ENCODE measurements at regions not wholly inside any gene's neighbourhood (a gene's known extent, or its start where the extent isn't known, plus 50 kb on each side); places are given as distances from the start of the nearest gene placed in this dataset.
"Not testable (repeated sequence)": the region's sequence is repeated elsewhere in the genome, so short reads cannot be mapped to it uniquely, and the experiment has no call there.

GRCh38 chr1:199914546-199914945 lies 113.0 kb upstream of the NR5A2 start:
- no peaks in the 10 kb centered on the region for H3K9me3 Mint-ChIP-seq (ENCODE audit: low read depth)
- no peak overlapping the region for H3K4me3 Mint-ChIP-seq (ENCODE audit: low read depth)
- TF ChIP-seq CTCF (IDR thresholded peaks at IDR 0.05; ENCODE audit: unreplicated experiment), result no peak
- no peak overlapping the region for H3K27ac Mint-ChIP-seq
- DNase-seq (ENCODE audit: low spot score, unreplicated experiment), result no peak
- no peaks in the 10 kb centered on the region for H3K36me3 Mint-ChIP-seq (ENCODE audit: insufficient read depth)
- H3K4me1 Mint-ChIP-seq (ENCODE audit: low read depth), result peaks cover 10% of the 10 kb centered on the region
- no peaks in the 10 kb centered on the region for H3K27me3 Mint-ChIP-seq

- TF ChIP-seq CTCF (IDR thresholded peaks at IDR 0.05; ENCODE audit: unreplicated experiment), result no peak
- Mint-ChIP-seq H3K9me3 (ENCODE audit: low read depth) (peaks cover 20% of the 10 kb centered on the region), H3K36me3 (ENCODE audit: insufficient read depth) (peaks cover 2% of the 10 kb centered on the region), H3K4me1 (ENCODE audit: low read depth) (peaks cover 10% of the 10 kb centered on the region), H3K4me3 (ENCODE audit: low read depth) (no peak overlapping the region), H3K27me3 (no peaks in the 10 kb centered on the region), H3K27ac (peak overlapping the region; percentile 45)
- no peak for DNase-seq (ENCODE audit: low spot score, unreplicated experiment)
These were observed 109.2 kb upstream of the NR5A2 start for GRCh38 chr1:199918196-199918769.

- H3K27me3 Mint-ChIP-seq, result no peaks in the 10 kb centered on the region
- TF ChIP-seq CTCF (IDR thresholded peaks at IDR 0.05; ENCODE audit: unreplicated experiment), result no peak
- H3K9me3 Mint-ChIP-seq (ENCODE audit: low read depth), result peaks cover 20% of the 10 kb centered on the region
- no peak for DNase-seq (ENCODE audit: low spot score, unreplicated experiment)
- H3K27ac Mint-ChIP-seq, result no peak overlapping the region
- H3K36me3 Mint-ChIP-seq (ENCODE audit: insufficient read depth), result peaks cover 2% of the 10 kb centered on the region
- H3K4me3 Mint-ChIP-seq (ENCODE audit: low read depth), result no peak overlapping the region
- peaks cover 10% of the 10 kb centered on the region for H3K4me1 Mint-ChIP-seq (ENCODE audit: low read depth)
These were observed 106.9 kb upstream of the NR5A2 start for GRCh38 chr1:199920635-199921034.

- Mint-ChIP-seq H3K27me3 (no peaks in the 10 kb centered on the region), H3K9me3 (ENCODE audit: low read depth) (no peaks in the 10 kb centered on the region), H3K4me3 (ENCODE audit: low read depth) (no peak overlapping the region), H3K4me1 (ENCODE audit: low read depth) (no peaks in the 10 kb centered on the region), H3K27ac (no peak overlapping the region), H3K36me3 (ENCODE audit: insufficient read depth) (no peaks in the 10 kb centered on the region)
- no peak for DNase-seq (ENCODE audit: low spot score, unreplicated experiment)
- TF ChIP-seq CTCF (IDR thresholded peaks at IDR 0.05; ENCODE audit: unreplicated experiment), result no peak
These were observed 98.0 kb upstream of the NR5A2 start for GRCh38 chr1:199929556-199929955.

- H3K4me1 Mint-ChIP-seq (ENCODE audit: low read depth); H3K36me3 Mint-ChIP-seq (ENCODE audit: insufficient read depth); H3K4me3 Mint-ChIP-seq (ENCODE audit: low read depth); H3K9me3 Mint-ChIP-seq (ENCODE audit: low read depth); H3K27ac Mint-ChIP-seq; DNase-seq (ENCODE audit: low spot score, unreplicated experiment); H3K27me3 Mint-ChIP-seq: not testable (repeated sequence)
These were observed 97.4 kb upstream of the NR5A2 start for GRCh38 chr1:199930067-199930466.

- Mint-ChIP-seq H3K27me3 (no peaks in the 10 kb centered on the region), H3K36me3 (ENCODE audit: insufficient read depth) (no peaks in the 10 kb centered on the region), H3K9me3 (ENCODE audit: low read depth) (no peaks in the 10 kb centered on the region), H3K4me1 (ENCODE audit: low read depth) (no peaks in the 10 kb centered on the region), H3K27ac (peak overlapping the region; percentile 2), H3K4me3 (ENCODE audit: low read depth) (no peak overlapping the region)
- TF ChIP-seq CTCF (IDR thresholded peaks at IDR 0.05; ENCODE audit: unreplicated experiment), result no peak
- DNase-seq (ENCODE audit: low spot score, unreplicated experiment), result no peak
These were observed 95.7 kb upstream of the NR5A2 start for GRCh38 chr1:199931666-199932377.
